ENCODE measurements at regions not wholly inside any gene's neighbourhood (a gene's known extent, or its start where the extent isn't known, plus 50 kb on each side); places are given as distances from the start of the nearest gene placed in this dataset.
"Not testable (repeated sequence)": the region's sequence is repeated elsewhere in the genome, so short reads cannot be mapped to it uniquely, and the experiment has no call there.

DNA sequence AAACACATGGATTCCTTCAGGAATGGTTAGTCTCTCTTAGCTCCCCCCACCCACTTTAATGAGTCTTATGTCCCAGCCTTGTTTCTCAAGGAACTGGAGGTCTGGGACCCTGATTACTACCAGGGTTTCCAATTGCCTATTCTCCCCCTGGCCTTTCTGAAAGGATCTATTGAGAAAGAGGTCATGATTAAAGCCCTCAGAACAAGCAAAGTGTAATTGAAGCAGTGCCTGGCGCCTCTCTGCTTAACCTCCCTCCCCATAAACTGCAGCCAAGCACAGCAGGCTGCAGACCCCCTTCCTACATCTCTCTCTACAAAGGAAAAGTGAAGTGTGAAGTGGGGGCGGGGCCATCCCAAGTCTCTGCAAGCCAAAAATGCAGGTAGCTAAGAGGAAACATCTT lies 159.7 kb upstream of the CDH11 start:
- no peak for DNase-seq (ENCODE audit: low read depth in 3 of 3)

DNA sequence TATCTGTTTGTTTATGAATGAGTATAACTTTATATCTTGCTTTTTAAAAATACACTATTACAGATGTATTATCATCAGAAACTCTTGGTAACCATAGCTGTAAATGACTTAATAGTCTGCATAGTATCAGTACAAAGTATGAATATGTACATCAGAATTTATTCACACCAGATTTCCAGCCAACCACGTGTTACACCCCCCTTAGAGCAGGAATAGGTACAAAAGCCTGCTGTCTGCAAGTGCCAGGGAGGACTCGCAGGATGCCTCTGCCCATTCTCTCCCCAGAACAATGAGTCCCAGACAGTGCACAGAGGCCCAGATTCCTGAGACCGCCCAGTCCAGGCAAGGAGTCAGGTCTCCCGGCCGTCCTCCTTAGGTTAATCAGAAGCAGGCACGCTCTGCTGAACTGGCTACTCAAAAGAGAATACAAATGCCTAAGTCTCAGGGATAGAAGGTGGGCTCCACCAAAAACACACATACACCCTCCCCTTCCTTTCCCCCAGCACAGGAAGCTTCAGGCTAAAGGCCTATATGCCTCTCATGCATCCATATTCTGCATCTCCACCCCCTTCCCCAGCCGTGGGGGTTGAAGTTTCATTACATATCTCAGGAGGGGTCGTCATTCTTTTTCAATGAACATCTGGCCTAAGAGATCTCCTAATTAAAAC lies 159.1 kb upstream of the CDH11 start:
- DNase-seq (ENCODE audit: low read depth in 3 of 3) = no peak

DNA sequence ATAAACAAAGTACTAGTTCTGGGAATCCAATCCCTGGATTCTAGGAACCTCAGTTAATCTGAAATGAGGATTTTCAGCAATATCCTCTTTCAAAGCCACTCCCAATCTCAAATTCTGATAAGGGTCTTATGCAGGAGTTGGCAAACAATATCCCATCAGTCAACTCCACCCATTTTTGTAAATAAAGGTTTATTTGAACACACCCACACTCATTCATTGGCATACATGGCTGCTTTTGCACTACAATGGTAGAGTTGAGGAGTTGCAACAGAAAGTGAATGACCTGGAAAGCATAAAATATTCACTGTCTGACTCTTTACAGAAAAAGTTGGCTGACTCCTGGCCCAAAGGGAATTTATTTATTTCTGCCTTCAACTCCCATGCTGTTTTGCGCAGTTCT lies 157.7 kb upstream of the CDH11 start:
- no peak for DNase-seq (ENCODE audit: low read depth in 3 of 3)

GRCh38 chr16:65278874-65279273 lies 157.0 kb upstream of the CDH11 start:
- DNase-seq (ENCODE audit: low read depth in 3 of 3) = no peak

GRCh38 chr16:65274566-65274965 lies 152.7 kb upstream of the CDH11 start:
- no peak for DNase-seq (ENCODE audit: low read depth in 3 of 3)

GRCh38 chr16:65272699-65273414 lies 151.0 kb upstream of the CDH11 start:
- no peak for DNase-seq (ENCODE audit: low read depth in 3 of 3)

- no peak for DNase-seq (ENCODE audit: low read depth in 3 of 3)
Measured at GRCh38 chr16:65271996-65272395, 150.1 kb upstream of the CDH11 start.

DNA sequence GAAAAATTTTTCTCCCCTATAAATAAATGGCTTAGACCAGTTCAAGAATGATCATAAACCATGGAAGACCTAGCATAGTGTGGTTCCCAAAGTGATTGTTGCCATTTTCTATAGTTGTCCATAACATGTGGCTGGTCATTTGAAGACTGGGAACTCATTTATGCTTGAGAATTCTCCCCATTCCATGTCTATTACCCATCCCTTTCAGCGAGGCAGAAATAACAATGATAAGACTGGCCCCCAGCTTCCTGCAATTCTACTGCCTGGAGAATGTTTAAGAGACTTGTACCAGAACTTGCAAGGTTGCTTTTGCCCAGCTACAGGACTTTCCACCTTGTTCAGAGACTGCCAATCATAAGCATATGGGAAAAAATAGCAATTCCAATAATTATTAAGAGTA lies 146.5 kb upstream of the CDH11 start:
- DNase-seq (ENCODE audit: low read depth in 3 of 3) = no peak

- no peak for DNase-seq (ENCODE audit: low read depth in 3 of 3)
Measured at GRCh38 chr16:65263896-65264295, 142.0 kb upstream of the CDH11 start.

DNA sequence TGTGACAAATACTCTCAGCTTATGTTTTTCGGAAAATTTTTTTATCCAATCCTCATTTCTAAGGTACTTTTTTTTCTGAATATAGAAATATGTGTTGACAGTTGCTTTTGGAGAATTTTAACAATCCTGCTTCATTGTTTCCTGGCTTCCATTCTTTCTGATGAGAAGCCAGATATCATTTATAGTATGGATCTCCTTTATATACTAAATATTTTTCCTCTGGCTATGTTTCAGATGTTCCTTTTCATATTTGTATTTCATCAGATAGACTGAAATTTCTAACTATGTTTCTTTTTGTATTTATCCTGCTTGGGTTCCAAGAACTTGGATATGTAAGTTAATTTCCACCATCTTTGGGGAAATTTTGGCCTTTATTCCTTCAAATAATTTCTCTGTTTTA lies 138.9 kb upstream of the CDH11 start:
- DNase-seq (ENCODE audit: low read depth in 3 of 3) = no peak

DNA sequence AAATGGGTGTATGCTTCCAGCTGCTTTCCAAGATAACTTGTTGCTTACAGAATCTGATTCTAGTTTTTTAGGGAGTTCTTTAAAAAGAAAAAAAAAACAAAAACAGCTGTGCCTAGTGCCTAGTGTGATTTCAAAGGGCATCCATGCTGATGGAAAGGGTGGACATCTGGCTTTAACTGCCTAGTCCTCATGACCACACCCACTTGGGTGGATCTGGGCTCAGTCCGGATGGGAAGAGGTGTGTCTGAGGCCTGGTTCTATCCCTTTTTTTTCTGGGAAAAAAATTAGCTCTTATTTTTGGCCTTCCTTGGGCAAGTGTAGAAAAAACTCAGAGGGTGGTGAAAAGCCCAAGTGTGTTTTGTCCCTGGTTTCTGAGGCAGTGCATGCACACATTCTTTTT lies 132.3 kb upstream of the CDH11 start:
- DNase-seq (ENCODE audit: low read depth in 3 of 3) = no peak

DNA sequence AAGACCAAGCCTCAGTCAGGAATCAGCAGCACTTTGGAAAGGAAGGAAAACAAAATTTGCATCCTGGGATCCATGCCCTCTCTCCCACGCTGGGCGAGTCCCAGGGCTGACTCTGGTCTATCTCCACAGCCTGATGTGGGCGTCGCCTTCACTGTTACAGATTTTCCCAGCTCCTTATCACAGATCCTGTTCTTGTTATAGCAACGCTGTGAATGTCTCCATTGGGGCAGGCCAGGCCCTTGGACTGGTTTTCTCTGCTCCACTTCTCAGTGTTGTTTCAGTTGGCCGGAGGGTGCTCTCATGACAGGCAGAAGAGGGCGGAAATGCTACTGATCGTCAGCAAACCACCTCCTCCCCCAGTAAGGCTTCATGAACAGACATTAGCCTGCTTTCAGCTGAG lies 127.9 kb upstream of the CDH11 start:
- DNase-seq (ENCODE audit: low read depth in 3 of 3) = no peak

GRCh38 chr16:65244787-65245186 lies 122.9 kb upstream of the CDH11 start:
- DNase-seq (ENCODE audit: low read depth in 3 of 3) = no peak

DNA sequence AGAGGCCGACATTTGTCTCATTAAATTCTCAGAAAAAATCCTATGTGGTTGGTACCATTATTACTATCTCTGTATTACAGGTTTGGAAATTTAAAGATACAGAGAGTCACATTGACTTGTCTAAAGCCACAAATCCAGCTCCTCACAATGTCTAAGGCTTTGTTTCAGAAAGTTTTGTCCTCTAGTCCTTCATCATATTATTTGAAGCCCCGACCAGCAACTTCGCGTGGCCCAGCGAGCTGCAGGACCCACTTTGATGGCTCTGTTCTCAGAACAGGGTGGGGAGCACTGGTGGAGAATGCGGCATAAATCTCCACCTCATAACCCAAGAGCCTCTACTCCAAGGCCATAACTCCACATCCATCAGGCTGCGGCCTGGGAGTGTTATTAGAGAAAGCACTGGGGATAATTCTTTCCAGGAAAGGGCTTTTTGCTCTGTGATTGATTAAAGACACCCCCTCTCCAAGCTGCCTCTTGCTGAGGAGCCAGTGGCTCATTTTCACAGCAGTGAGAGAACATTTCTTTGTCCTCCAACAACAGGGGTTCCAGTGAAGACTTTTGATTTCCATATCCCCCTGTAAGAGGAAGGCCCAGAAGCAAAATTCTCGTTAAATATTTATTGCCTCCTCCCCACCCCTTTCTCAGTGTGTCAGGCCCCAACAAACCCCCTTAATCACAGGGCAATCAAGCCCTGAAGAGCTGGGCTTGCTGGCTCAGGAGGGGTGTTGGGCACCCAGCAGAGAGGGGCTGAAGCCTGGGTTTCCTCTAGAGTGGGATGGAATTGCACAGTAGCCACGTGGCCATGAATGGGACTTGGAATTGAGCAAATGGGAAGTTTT lies 113.7 kb upstream of the CDH11 start:
- no peak for DNase-seq (ENCODE audit: low read depth in 3 of 3)

DNA sequence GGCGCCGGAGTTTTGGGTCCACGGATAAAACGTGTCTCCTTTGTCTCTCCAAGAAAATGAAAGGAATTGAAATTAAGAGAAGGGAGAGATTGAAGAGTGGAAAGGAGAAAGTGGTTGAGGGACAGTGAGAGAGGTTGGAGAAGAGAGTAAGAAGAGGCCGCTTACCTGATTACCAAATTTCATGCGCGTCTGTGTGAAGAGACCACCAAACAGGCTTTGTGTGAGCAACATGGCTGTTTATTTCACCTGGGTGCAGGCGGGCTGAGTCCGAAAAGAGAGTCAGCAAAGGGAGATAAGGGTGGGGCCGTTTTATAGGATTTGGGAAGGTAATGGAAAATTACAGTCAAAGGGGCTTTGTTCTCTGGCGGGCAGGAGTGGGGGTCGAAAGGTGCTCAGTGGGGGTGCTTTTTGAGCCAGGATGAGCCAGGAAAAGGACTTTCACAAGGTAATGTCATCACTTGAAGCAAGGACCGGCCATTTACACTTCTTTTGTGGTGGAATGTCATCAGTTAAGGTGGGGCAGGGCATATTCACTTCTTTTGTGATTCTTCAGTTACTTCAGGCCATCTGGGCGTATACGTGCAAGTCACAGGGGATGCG lies 113.0 kb upstream of the CDH11 start:
- DNase-seq (ENCODE audit: low read depth in 3 of 3) = not testable (repeated sequence)

GRCh38 chr16:65229191-65229662 lies 107.4 kb upstream of the CDH11 start:
- no peak for DNase-seq (ENCODE audit: low read depth in 3 of 3)

- DNase-seq (ENCODE audit: low read depth in 3 of 3) = no peak
Measured at GRCh38 chr16:65227150-65227835, 105.4 kb upstream of the CDH11 start.

GRCh38 chr16:65226077-65226476 lies 104.2 kb upstream of the CDH11 start:
- DNase-seq (ENCODE audit: low read depth in 3 of 3) = no peak

DNA sequence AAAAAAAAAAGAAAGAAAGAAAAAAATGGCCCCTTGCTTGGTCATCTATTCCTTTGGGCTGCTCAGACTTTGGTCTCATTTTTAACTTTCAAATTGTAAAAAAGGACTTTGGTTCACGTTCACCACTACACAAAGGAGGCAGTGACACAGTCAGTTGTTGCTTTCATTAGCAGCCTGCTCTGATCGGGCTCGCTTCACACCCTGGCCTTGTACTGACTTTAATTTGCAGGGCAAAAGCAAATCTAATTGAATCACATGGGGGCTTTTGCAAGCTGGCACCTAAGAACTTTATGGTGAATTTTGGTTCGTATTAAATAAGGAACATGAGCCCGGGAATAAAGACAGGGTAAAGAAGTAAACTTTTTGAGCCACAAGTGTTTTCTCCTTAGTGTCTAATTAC lies 103.6 kb upstream of the CDH11 start:
- DNase-seq (ENCODE audit: low read depth in 3 of 3) = no peak

- DNase-seq (ENCODE audit: low read depth in 3 of 3) = no peak
Measured at GRCh38 chr16:65224994-65225393, 103.1 kb upstream of the CDH11 start.

GRCh38 chr16:65224471-65224870 lies 102.6 kb upstream of the CDH11 start:
- DNase-seq (ENCODE audit: low read depth in 3 of 3) = no peak

DNA sequence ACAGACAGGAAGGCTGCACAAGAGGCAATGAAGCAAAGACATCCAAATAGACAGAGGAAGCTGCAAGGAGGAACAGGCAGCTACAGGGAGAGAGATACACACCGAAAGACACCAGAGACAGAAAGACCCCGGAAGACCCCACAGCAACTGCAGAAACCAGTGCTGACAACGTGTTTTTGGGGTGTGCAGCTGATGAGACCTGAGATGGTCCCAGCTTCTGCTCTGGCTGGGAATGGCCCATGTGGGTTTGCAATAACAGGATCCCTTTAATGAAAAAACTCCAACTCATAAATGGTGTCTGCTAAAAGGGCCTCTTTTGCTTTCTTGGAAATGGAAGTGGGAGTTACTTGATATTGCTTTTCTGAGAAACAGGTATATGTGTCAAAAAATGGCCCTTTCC lies 101.5 kb upstream of the CDH11 start:
- no peak for DNase-seq (ENCODE audit: low read depth in 3 of 3)

All from stimulated activated CD4-positive, alpha-beta T cell treated with anti-CD3 and anti-CD28 coated beads, TNF-alpha, amount 100 ng/mL, for 4 hours (primary cell).